ENCODE measurements at regions not wholly inside any gene's neighbourhood (a gene's known extent, or its start where the extent isn't known, plus 50 kb on each side); places are given as distances from the start of the nearest gene placed in this dataset.
"Not testable (repeated sequence)": the region's sequence is repeated elsewhere in the genome, so short reads cannot be mapped to it uniquely, and the experiment has no call there.

GRCh38 chr4:117626664-117627063 is 407.6 kb upstream of the NDST3 start:
- no peak overlapping the region for H3K4me3 ChIP-seq (ENCODE audit: low read length)
- no peak for DNase-seq (ENCODE audit: low read depth, low spot score)

- DNase-seq (ENCODE audit: low read depth, low spot score), result no peak
- H3K4me3 ChIP-seq (ENCODE audit: low read length), result no peak overlapping the region
Observed at GRCh38 chr4:117634716-117635115, 399.6 kb upstream of the NDST3 start.

- DNase-seq (ENCODE audit: low read depth, low spot score), result no peak
- H3K4me3 ChIP-seq (ENCODE audit: low read length), result no peak overlapping the region
Observed at GRCh38 chr4:117637347-117637746, 396.9 kb upstream of the NDST3 start.

GRCh38 chr4:117640836-117641235 is 393.4 kb upstream of the NDST3 start:
- DNase-seq (ENCODE audit: low read depth, low spot score), result no peak
- no peak overlapping the region for H3K4me3 ChIP-seq (ENCODE audit: low read length)

- DNase-seq (ENCODE audit: low read depth, low spot score), result no peak
- no peak overlapping the region for H3K4me3 ChIP-seq (ENCODE audit: low read length)
Observed at GRCh38 chr4:117641519-117641918, 392.8 kb upstream of the NDST3 start.

GRCh38 chr4:117654079-117654478 is 380.2 kb upstream of the NDST3 start:
- H3K4me3 ChIP-seq (ENCODE audit: low read length), result no peak overlapping the region
- DNase-seq (ENCODE audit: low read depth, low spot score), result no peak

GRCh38 chr4:117660668-117661067 is 373.6 kb upstream of the NDST3 start:
- DNase-seq (ENCODE audit: low read depth, low spot score), result no peak
- H3K4me3 ChIP-seq (ENCODE audit: low read length), result no peak overlapping the region

- DNase-seq (ENCODE audit: low read depth, low spot score), result no peak
- no peak overlapping the region for H3K4me3 ChIP-seq (ENCODE audit: low read length)
Observed at GRCh38 chr4:117661091-117662072, 372.9 kb upstream of the NDST3 start.

- DNase-seq (ENCODE audit: low read depth, low spot score), result no peak
- no peak overlapping the region for H3K4me3 ChIP-seq (ENCODE audit: low read length)
Observed at GRCh38 chr4:117664706-117665444, 369.4 kb upstream of the NDST3 start.

GRCh38 chr4:117676153-117676552 is 358.1 kb upstream of the NDST3 start:
- no peak for DNase-seq (ENCODE audit: low read depth, low spot score)
- no peak overlapping the region for H3K4me3 ChIP-seq (ENCODE audit: low read length)

- no peak overlapping the region for H3K4me3 ChIP-seq (ENCODE audit: low read length)
- no peak for DNase-seq (ENCODE audit: low read depth, low spot score)
Observed at GRCh38 chr4:117678861-117679260, 355.4 kb upstream of the NDST3 start.

GRCh38 chr4:117691572-117692351 is 342.5 kb upstream of the NDST3 start:
- DNase-seq (ENCODE audit: low read depth, low spot score), result no peak
- H3K4me3 ChIP-seq (ENCODE audit: low read length), result no peak overlapping the region

GRCh38 chr4:117692538-117692937 is 341.7 kb upstream of the NDST3 start:
- no peak overlapping the region for H3K4me3 ChIP-seq (ENCODE audit: low read length)
- no peak for DNase-seq (ENCODE audit: low read depth, low spot score)

GRCh38 chr4:117699595-117699994 is 334.7 kb upstream of the NDST3 start:
- DNase-seq (ENCODE audit: low read depth, low spot score), result peak; percentile 70
- no peak overlapping the region for H3K4me3 ChIP-seq (ENCODE audit: low read length)

GRCh38 chr4:117700111-117700892 is 334.0 kb upstream of the NDST3 start:
- peak; percentile 58 for DNase-seq (ENCODE audit: low read depth, low spot score)
- H3K4me3 ChIP-seq (ENCODE audit: low read length), result no peak overlapping the region

GRCh38 chr4:117702353-117702752 is 331.9 kb upstream of the NDST3 start:
- no peak for DNase-seq (ENCODE audit: low read depth, low spot score)
- H3K4me3 ChIP-seq (ENCODE audit: low read length), result no peak overlapping the region

- H3K4me3 ChIP-seq (ENCODE audit: low read length), result no peak overlapping the region
- DNase-seq (ENCODE audit: low read depth, low spot score), result no peak
Observed at GRCh38 chr4:117704721-117705120, 329.6 kb upstream of the NDST3 start.

- no peak for DNase-seq (ENCODE audit: low read depth, low spot score)
- no peak overlapping the region for H3K4me3 ChIP-seq (ENCODE audit: low read length)
Observed at GRCh38 chr4:117740736-117741135, 293.6 kb upstream of the NDST3 start.

- H3K4me3 ChIP-seq (ENCODE audit: low read length); DNase-seq (ENCODE audit: low read depth, low spot score): not testable (repeated sequence)
Observed at GRCh38 chr4:117745379-117745778, 288.9 kb upstream of the NDST3 start.
